ENCODE measurements at regions not wholly inside any gene's neighbourhood (a gene's known extent, or its start where the extent isn't known, plus 50 kb on each side); places are given as distances from the start of the nearest gene placed in this dataset.

GRCh38 chr3:177641206-177641605 is 443.9 kb upstream of the TBL1XR1 start (continued):
- TF ChIP-seq RFX5 (IDR thresholded peaks at IDR 0.05; ENCODE audit: borderline replicate concordance, low read depth, low read length) (no peak), YY1 (IDR thresholded peaks at IDR 0.05; ENCODE audit: low read depth, low read length) (no peak), USF2 (IDR thresholded peaks at IDR 0.05; ENCODE audit: low read length) (no peak), POU5F1 (IDR thresholded peaks at IDR 0.05; ENCODE audit: low read depth, low read length) (no peak), SP4 (IDR thresholded peaks at IDR 0.05; ENCODE audit: low read length) (no peak)
